H1 (cell line): ENCODE measurements at regions not wholly inside any gene's neighbourhood (a gene's known extent, or its start where the extent isn't known, plus 50 kb on each side); places are given as distances from the start of the nearest gene placed in this dataset.

ENCODE experiments used
- CTCF ChIA-PET: fragments of 300-600 bp; sonication (Branson Sonifier 250); formaldehyde crosslinking; loops from one replicate; lab custom pipeline; 2021; ENCODE audit not compliant: partially characterized antibody; lab: Charles Lee
- POLR2A ChIA-PET: fragments of 300-600 bp; sonication (Branson Sonifier 250); formaldehyde crosslinking; loops from one replicate; lab custom pipeline; 2021; ENCODE audit warnings: inconsistent platforms; ENCODE audit not compliant: partially characterized antibody; lab: Charles Lee
- DNase-seq, 2 experiments: peaks; one replicate each; pipeline versions ENCODE4 v3.0.0 to v3.0.0-alpha.2; 2010 to 2022; ENCODE audit warnings: low spot score in 2 of 2, low read depth in 1 of 2, mixed read lengths in 1 of 2
- FAIRE-seq: peaks from 2 replicates; lab custom pipeline; 2011; peaks lifted over from hg19 to GRCh38; lab: Jason Lieb, UNC
- H2AFZ ChIP-seq: 2 replicates; pipeline ENCODE4 v1.8.1; 2012; ENCODE audit warnings: low read length, inconsistent platforms
- H2AK5ac ChIP-seq: 2 replicates; pipeline ENCODE4 v1.6.1; 2013; ENCODE audit warnings: low read depth, low read length
- H2BK120ac ChIP-seq: replicated peaks from 2 replicates; pipeline ENCODE3; 2013; ENCODE audit warnings: low read depth, low read length, inconsistent platforms
- H2BK12ac ChIP-seq: 2 replicates; pipeline ENCODE4 v1.6.1; 2013; ENCODE audit warnings: low read depth, low read length
- H2BK15ac ChIP-seq: 2 replicates; pipeline ENCODE4 v1.6.1; 2013; ENCODE audit warnings: low read length
- H2BK20ac ChIP-seq: 2 replicates; pipeline ENCODE4 v1.6.1; 2013; ENCODE audit warnings: low read length
- H2BK5ac ChIP-seq: 2 replicates; pipeline ENCODE4 v1.6.1; 2013; ENCODE audit warnings: low read depth, low read length
- H3K14ac ChIP-seq: 2 replicates; pipeline ENCODE4 v1.6.1; 2013; ENCODE audit warnings: inconsistent platforms; ENCODE audit not compliant: insufficient read length
- H3K18ac ChIP-seq: 2 replicates; pipeline ENCODE4 v1.6.1; 2013; ENCODE audit warnings: low read length; ENCODE audit errors: extremely low read depth
- H3K23ac ChIP-seq: 2 replicates; pipeline ENCODE4 v1.6.1; 2013; ENCODE audit warnings: inconsistent platforms; ENCODE audit not compliant: insufficient read length
- H3K23me2 ChIP-seq: 2 replicates; pipeline ENCODE4 v1.6.1; 2013; ENCODE audit warnings: low read depth, low read length
- H3K27ac ChIP-seq: 2 replicates; pipeline ENCODE4 v1.6.1; 2011; ENCODE audit warnings: low read depth, low read length, inconsistent platforms
- H3K27me3 ChIP-seq, 4 experiments: replicated peaks in 1 of 4; 1 replicate in 1 of 4; 2 replicates in 3 of 4; pipeline versions ENCODE4 v1.6.1 to v1.8.1; 2011 to 2013; ENCODE audit warnings: low read length in 3 of 4, mild to moderate bottlenecking in 3 of 4, inconsistent platforms in 2 of 4, mixed read lengths in 2 of 4, moderate library complexity in 1 of 4; ENCODE audit not compliant: control insufficient read depth in 3 of 4, insufficient read depth in 3 of 4; ENCODE audit errors: extremely low read depth in 1 of 4
- H3K36me3 ChIP-seq, 4 experiments: 2 replicates each; pipeline versions ENCODE4 v1.6.1 to v1.8.1; 2011 to 2013; ENCODE audit warnings: mild to moderate bottlenecking in 4 of 4, low read length in 3 of 4, moderate library complexity in 2 of 4, control low read depth in 1 of 4, inconsistent platforms in 1 of 4; ENCODE audit not compliant: insufficient read depth in 4 of 4, control insufficient read depth in 2 of 4
- H3K4ac ChIP-seq: replicated peaks from 2 replicates; pipeline ENCODE3; 2013; ENCODE audit warnings: low read length, low read depth, mixed read lengths, inconsistent platforms; ENCODE audit not compliant: insufficient read length
- H3K4me1 ChIP-seq, 4 experiments: replicated peaks in 1 of 4; 1 replicate in 1 of 4; 2 replicates in 3 of 4; pipeline versions ENCODE4 v1.6.1 to v1.8.1; 2011 to 2013; ENCODE audit warnings: low read length in 3 of 4, inconsistent platforms in 2 of 4, mixed read lengths in 1 of 4; ENCODE audit not compliant: insufficient read depth in 4 of 4, control insufficient read depth in 3 of 4
- H3K4me2 ChIP-seq, 2 experiments: 2 replicates each; pipeline versions ENCODE4 v1.6.1 to v1.8.1; 2011 to 2013; ENCODE audit warnings: low read depth in 2 of 2, low read length in 2 of 2, control low read depth in 1 of 2, inconsistent platforms in 1 of 2, mild to moderate bottlenecking in 1 of 2; ENCODE audit not compliant: insufficient read depth in 1 of 2
- H3K4me3 ChIP-seq, 4 experiments: fragments of 200-600, 300-600 bp in 1 of 4; sonication (generic), shearing (Covaris generic), sonication (Bioruptor Twin) in 1 of 4; 2 replicates each; pipeline versions ENCODE4 v1.5.1 to v1.8.1; 2011 to 2016; ENCODE audit warnings: low read length in 4 of 4, low read depth in 3 of 4, control low read depth in 2 of 4, inconsistent platforms in 2 of 4, mild to moderate bottlenecking in 2 of 4, mixed read lengths in 1 of 4, moderate library complexity in 1 of 4; ENCODE audit not compliant: insufficient read depth in 2 of 4; ENCODE audit errors: extremely low read depth in 1 of 4
- H3K56ac ChIP-seq: replicated peaks from 2 replicates; pipeline ENCODE3; 2013; ENCODE audit warnings: low read depth, mild to moderate bottlenecking, mixed read lengths, low read length, inconsistent platforms; ENCODE audit not compliant: insufficient read length
- H3K79me1 ChIP-seq: 2 replicates; pipeline ENCODE4 v1.6.1; 2013; ENCODE audit warnings: low read depth, low read length, control low read depth
- H3K79me2 ChIP-seq, 2 experiments: 2 replicates each; pipeline versions ENCODE4 v1.6.1 to v1.8.1; 2012 to 2013; ENCODE audit warnings: low read length in 2 of 2, mild to moderate bottlenecking in 2 of 2, inconsistent platforms in 1 of 2; ENCODE audit not compliant: insufficient read depth in 2 of 2, control insufficient read depth in 1 of 2
- H3K9ac ChIP-seq, 4 experiments: replicated peaks in 1 of 4; 1 replicate in 1 of 4; 2 replicates in 3 of 4; pipeline versions ENCODE4 v1.6.1 to v1.8.1; 2011 to 2013; ENCODE audit warnings: low read depth in 3 of 4, low read length in 3 of 4, control low read depth in 2 of 4, mild to moderate bottlenecking in 2 of 4, moderate library complexity in 2 of 4, inconsistent platforms in 1 of 4; ENCODE audit errors: extremely low read depth in 1 of 4
- H3K9me3 ChIP-seq, 2 experiments: 2 replicates each; pipeline versions ENCODE4 v1.6.1 to v1.8.1; 2012 to 2013; ENCODE audit warnings: mild to moderate bottlenecking in 2 of 2, moderate library complexity in 2 of 2, control low read depth in 1 of 2, inconsistent platforms in 1 of 2, low read depth in 1 of 2, low read length in 1 of 2, mixed read lengths in 1 of 2; ENCODE audit not compliant: insufficient read depth in 2 of 2
- H4K20me1 ChIP-seq, 2 experiments: replicated peaks in 1 of 2; 2 replicates each; pipeline versions ENCODE3 to v1.8.1; 2011 to 2013; ENCODE audit warnings: inconsistent platforms in 2 of 2, low read length in 2 of 2, mild to moderate bottlenecking in 1 of 2; ENCODE audit not compliant: insufficient read depth in 2 of 2, control insufficient read depth in 1 of 2
- H4K5ac ChIP-seq: 2 replicates; pipeline ENCODE4 v1.6.1; 2013; ENCODE audit warnings: low read length, low read depth, mixed read lengths, inconsistent platforms; ENCODE audit not compliant: insufficient read length
- H4K8ac ChIP-seq: 2 replicates; pipeline ENCODE4 v1.8.0; 2013; ENCODE audit warnings: mild to moderate bottlenecking, moderate library complexity, low read length, inconsistent platforms; ENCODE audit not compliant: insufficient read depth; ENCODE audit errors: extremely low read depth
- H4K91ac ChIP-seq: replicated peaks from 2 replicates; pipeline ENCODE3; 2013; ENCODE audit warnings: low read length, mixed read lengths, inconsistent platforms; ENCODE audit not compliant: insufficient read length
- GTF2F1 ChIP-seq: IDR thresholded peaks from 2 replicates; pipeline ENCODE4 v1.6.1; 2012; ENCODE audit warnings: low read depth, low read length, improper control_type of control experiment, borderline replicate concordance
- HDAC6 ChIP-seq: IDR thresholded peaks from one replicate; pipeline ENCODE4 v1.7.1; 2012; ENCODE audit warnings: low read depth, mild to moderate bottlenecking, inconsistent platforms, low read length, moderate library complexity
- JUND ChIP-seq: IDR thresholded peaks from 2 replicates; pipeline ENCODE4 v1.6.1; 2011; ENCODE audit warnings: mild to moderate bottlenecking, improper control_type of control experiment, low read length
- KDM1A ChIP-seq: fragments of 200-600, 300-600 bp; sonication (generic); IDR thresholded peaks from 2 replicates; pipeline ENCODE4 v1.7.1; 2016; ENCODE audit warnings: mild to moderate bottlenecking, low read length, borderline replicate concordance
- POU5F1 ChIP-seq: IDR thresholded peaks from 2 replicates; pipeline ENCODE4 v1.6.1; 2011; ENCODE audit warnings: low read depth, mild to moderate bottlenecking, low read length, moderate library complexity
- RAD21 ChIP-seq, 2 experiments: IDR thresholded peaks in 1 of 2; conservative IDR thresholded peaks in 1 of 2; 2 replicates each; pipeline ENCODE4 v1.6.1; 2011; ENCODE audit warnings: low read depth in 2 of 2, low read length in 2 of 2, improper control_type of control experiment in 1 of 2, inconsistent platforms in 1 of 2, mild to moderate bottlenecking in 1 of 2, moderate library complexity in 1 of 2
- SIRT6 ChIP-seq: IDR thresholded peaks from one replicate; pipeline ENCODE4 v1.7.1; 2012; ENCODE audit warnings: low read length, inconsistent platforms
- SIX5 ChIP-seq: IDR thresholded peaks from 2 replicates; pipeline ENCODE4 v1.6.1; 2011; ENCODE audit warnings: mild to moderate bottlenecking, low read depth, low read length
- SP4 ChIP-seq: IDR thresholded peaks from 2 replicates; pipeline ENCODE4 v1.6.1; 2012; ENCODE audit warnings: low read length, inconsistent platforms
- SUZ12 ChIP-seq: fragments of 200-600 bp; sonication (generic); IDR thresholded peaks from 2 replicates; pipeline ENCODE4 v1.6.1; 2012; ENCODE audit warnings: mild to moderate bottlenecking, inconsistent platforms, low read length, moderate library complexity, mixed read lengths
- TAF1 ChIP-seq: IDR thresholded peaks from 2 replicates; pipeline ENCODE4 v1.6.1; 2011; ENCODE audit warnings: mild to moderate bottlenecking, low read depth, low read length
- TAF7 ChIP-seq: optimal IDR thresholded peaks from 2 replicates; pipeline ENCODE3; 2011; ENCODE audit warnings: low read depth, mild to moderate bottlenecking, inconsistent platforms, low read length, moderate library complexity, borderline replicate concordance
- TBP ChIP-seq: IDR thresholded peaks from 2 replicates; pipeline ENCODE4 v1.6.1; 2011; ENCODE audit warnings: low read depth, low read length, improper control_type of control experiment
- ZNF274 ChIP-seq: IDR thresholded peaks from 2 replicates; pipeline ENCODE4 v1.7.0; 2012; ENCODE audit warnings: low read length, borderline replicate concordance; ENCODE audit errors: extremely low read depth
- WGBS, 2 experiments: shearing (Covaris generic) in 1 of 2; methylation state at CpG; one replicate each; pipeline versions ENCODE4 v1.1.6 to v1.1.7; 2013 to 2015; ENCODE audit warnings: low lambda C conversion rate in 2 of 2, mixed read lengths in 2 of 2, inconsistent platforms in 1 of 2, low coverage in 1 of 2, missing lambda C conversion rate in 1 of 2; ENCODE audit not compliant: insufficient replicate concordance in 2 of 2, insufficient coverage in 1 of 2, insufficient read length in 1 of 2; ENCODE audit errors: extremely low coverage in 1 of 2, missing lambda C conversion rate in 1 of 2; 5-methylcytosine and 5-hydroxymethylcytosine counted together

GRCh38 chr3:39748763-39749162 is 60.6 kb upstream of the MYRIP start:
- Histone ChIP-seq H3K23me2 (no peaks in the 10 kb centered on the region), H3K23ac (no peak overlapping the region), H3K9me3 (no peaks in the 10 kb centered on the region), H3K4ac (no peak overlapping the region), H3K9ac (no peak overlapping the region), H3K18ac (no peak overlapping the region), H2BK15ac (no peak overlapping the region), H3K36me3 (no peaks in the 10 kb centered on the region), H3K27ac (no peak overlapping the region), H2BK12ac (no peak overlapping the region), H3K14ac (no peak overlapping the region), H3K4me2 (no peak overlapping the region), H4K20me1 (no peaks in the 10 kb centered on the region), H2BK5ac (no peak overlapping the region), H4K91ac (no peak overlapping the region), H3K27me3 (no peaks in the 10 kb centered on the region), H4K8ac (no peak overlapping the region), H3K4me1 (no peaks in the 10 kb centered on the region), H4K5ac (no peak overlapping the region), H3K4me3 (no peak overlapping the region), H3K56ac (no peak overlapping the region), H3K79me1 (no peaks in the 10 kb centered on the region), H2AK5ac (no peak overlapping the region), H2AFZ (no peak overlapping the region), H3K79me2 (no peaks in the 10 kb centered on the region), H2BK120ac (no peak overlapping the region), H2BK20ac (no peak overlapping the region)
- ChIA-PET POLR2A (no interaction called here), CTCF (interaction anchor here (1.0 to 1.2 kb wide), 2 partner anchors 9 to 26 kb away, joined by 3 read pairs; no protein-coding TSS in a partner anchor)
- FAIRE-seq (no peak), DNase-seq (no peak)
- TF ChIP-seq HDAC6 (no peak), SP4 (no peak), ZNF274 (no peak), POU5F1 (no peak), TAF7 (no peak), KDM1A (no peak), SIRT6 (no peak), SIX5 (no peak), TBP (no peak), SUZ12 (no peak), GTF2F1 (no peak), RAD21 (IDR thresholded peaks at IDR 0.05 in 1 of 2, conservative IDR thresholded peaks at IDR 0.05 in 1 of 2; ENCODE audit: low read depth in 2 of 2, low read length in 2 of 2) (no peak), JUND (no peak), TAF1 (no peak)
- WGBS, 2 experiments: 88% methylated on average over 2 of the region's 2 CpGs; no CpG with 5 or more reads in 1 of the 2 experiments
